Suppressor macrophage treated with lipopolysaccharide for 4 hours (primary cell): ENCODE measurements at regions not wholly inside any gene's neighbourhood (a gene's known extent, or its start where the extent isn't known, plus 50 kb on each side); places are given as distances from the start of the nearest gene placed in this dataset.
"Not testable (repeated sequence)": the region's sequence is repeated elsewhere in the genome, so short reads cannot be mapped to it uniquely, and the experiment has no call there.

Source experiments
- DNase-seq: peaks from one replicate; pipeline ENCODE4 v3.0.0-alpha.2; 2020

- no peak for DNase-seq
These were observed 50.5 kb upstream of the FOXP2 start for GRCh38 chr7:114364151-114364550.

- DNase-seq = no peak
These were observed 51.3 kb upstream of the FOXP2 start for GRCh38 chr7:114363292-114363691.

- no peak for DNase-seq
These were observed 55.7 kb upstream of the FOXP2 start for GRCh38 chr7:114358911-114359310.

- no peak for DNase-seq
These were observed 58.5 kb upstream of the FOXP2 start for GRCh38 chr7:114356133-114356532.

GRCh38 chr7:114354306-114354705, 60.3 kb upstream of the FOXP2 start:
- no peak for DNase-seq

- no peak for DNase-seq
These were observed 69.1 kb upstream of the FOXP2 start for GRCh38 chr7:114345494-114345893.

- no peak for DNase-seq
These were observed 70.5 kb upstream of the FOXP2 start for GRCh38 chr7:114343949-114344708.

- no peak for DNase-seq
These were observed 72.0 kb upstream of the FOXP2 start for GRCh38 chr7:114342431-114343179.

GRCh38 chr7:114341648-114342047, 73.0 kb upstream of the FOXP2 start:
- no peak for DNase-seq

- no peak for DNase-seq
These were observed 79.6 kb upstream of the FOXP2 start for GRCh38 chr7:114334989-114335388.

GRCh38 chr7:114329458-114329857, 85.2 kb upstream of the FOXP2 start:
- not testable (repeated sequence) for DNase-seq

- no peak for DNase-seq
These were observed 97.0 kb upstream of the FOXP2 start for GRCh38 chr7:114317450-114318098.

GRCh38 chr7:114312649-114313048, 102.0 kb upstream of the FOXP2 start:
- DNase-seq = no peak

- no peak for DNase-seq
These were observed 104.1 kb upstream of the FOXP2 start for GRCh38 chr7:114310345-114311110.

GRCh38 chr7:114309729-114310128, 104.9 kb upstream of the FOXP2 start:
- DNase-seq = no peak

GRCh38 chr7:114303301-114303700, 111.3 kb upstream of the FOXP2 start:
- DNase-seq = no peak

GRCh38 chr7:114302858-114303257, 111.8 kb upstream of the FOXP2 start:
- DNase-seq = no peak

- DNase-seq = no peak
These were observed 116.6 kb upstream of the FOXP2 start for GRCh38 chr7:114298011-114298410.

GRCh38 chr7:114297121-114297520, 117.5 kb upstream of the FOXP2 start:
- DNase-seq = no peak

- no peak for DNase-seq
These were observed 119.1 kb upstream of the FOXP2 start for GRCh38 chr7:114295522-114295921.

GRCh38 chr7:114294036-114294435, 120.6 kb upstream of the FOXP2 start:
- DNase-seq = no peak

GRCh38 chr7:114293289-114294012, 121.2 kb upstream of the FOXP2 start:
- no peak for DNase-seq
